ENCODE measurements at regions not wholly inside any gene's neighbourhood (a gene's known extent, or its start where the extent isn't known, plus 50 kb on each side); places are given as distances from the start of the nearest gene placed in this dataset.
A peak's percentile ranks its signal among the peaks of the same experiment; 100 is the strongest.

GRCh38 chr6:139587469-139587868 lies 213.0 kb upstream of the CITED2 start:
- H3K9me3 ChIP-seq (ENCODE audit: severe bottlenecking), result no peaks in the 10 kb centered on the region
- no peaks in the 10 kb centered on the region for H3K36me3 ChIP-seq (ENCODE audit: low read depth)
- no peak overlapping the region for H3K4me3 ChIP-seq (ENCODE audit: severe bottlenecking)
- DNase-seq (ENCODE audit: low spot score) (no peak), ATAC-seq (ENCODE audit: low read depth) (peak; percentile 88)
- H3K4me1 ChIP-seq (ENCODE audit: insufficient read depth, poor library complexity, severe bottlenecking), result peaks cover 22% of the 10 kb centered on the region
- TF ChIP-seq CTCF (IDR thresholded peaks at IDR 0.05; ENCODE audit: poor library complexity, severe bottlenecking), result no peak
- H3K27me3 ChIP-seq (ENCODE audit: insufficient read depth, poor library complexity, severe bottlenecking), result no peaks in the 10 kb centered on the region
- H3K27ac ChIP-seq (ENCODE audit: poor library complexity, severe bottlenecking), result peak overlapping the region; percentile 70

GRCh38 chr6:139586273-139586672 lies 211.8 kb upstream of the CITED2 start:
- ATAC-seq (ENCODE audit: low read depth) (no peak), DNase-seq (ENCODE audit: low spot score) (no peak)
- H3K27ac ChIP-seq (ENCODE audit: poor library complexity, severe bottlenecking), result peak overlapping the region; percentile 70
- H3K36me3 ChIP-seq (ENCODE audit: low read depth), result no peaks in the 10 kb centered on the region
- H3K9me3 ChIP-seq (ENCODE audit: severe bottlenecking), result no peaks in the 10 kb centered on the region
- H3K27me3 ChIP-seq (ENCODE audit: insufficient read depth, poor library complexity, severe bottlenecking), result no peaks in the 10 kb centered on the region
- no peak for TF ChIP-seq CTCF (IDR thresholded peaks at IDR 0.05; ENCODE audit: poor library complexity, severe bottlenecking)
- peaks cover 24% of the 10 kb centered on the region for H3K4me1 ChIP-seq (ENCODE audit: insufficient read depth, poor library complexity, severe bottlenecking)
- H3K4me3 ChIP-seq (ENCODE audit: severe bottlenecking), result no peak overlapping the region

- peaks cover 24% of the 10 kb centered on the region for H3K4me1 ChIP-seq (ENCODE audit: insufficient read depth, poor library complexity, severe bottlenecking)
- H3K36me3 ChIP-seq (ENCODE audit: low read depth), result no peaks in the 10 kb centered on the region
- no peak overlapping the region for H3K27ac ChIP-seq (ENCODE audit: poor library complexity, severe bottlenecking)
- no peak for ATAC-seq (ENCODE audit: low read depth)
- no peaks in the 10 kb centered on the region for H3K27me3 ChIP-seq (ENCODE audit: insufficient read depth, poor library complexity, severe bottlenecking)
- no peak overlapping the region for H3K4me3 ChIP-seq (ENCODE audit: severe bottlenecking)
- no peak for DNase-seq (ENCODE audit: low spot score)
- TF ChIP-seq CTCF (IDR thresholded peaks at IDR 0.05; ENCODE audit: poor library complexity, severe bottlenecking), result no peak
- no peaks in the 10 kb centered on the region for H3K9me3 ChIP-seq (ENCODE audit: severe bottlenecking)
Observed at GRCh38 chr6:139584599-139584998, 210.2 kb upstream of the CITED2 start.

- Histone ChIP-seq H3K27me3 (ENCODE audit: insufficient read depth, poor library complexity, severe bottlenecking) (no peaks in the 10 kb centered on the region), H3K4me1 (ENCODE audit: insufficient read depth, poor library complexity, severe bottlenecking) (peaks cover 26% of the 10 kb centered on the region), H3K36me3 (ENCODE audit: low read depth) (no peaks in the 10 kb centered on the region), H3K4me3 (ENCODE audit: severe bottlenecking) (no peak overlapping the region), H3K27ac (ENCODE audit: poor library complexity, severe bottlenecking) (peak overlapping the region; percentile 30), H3K9me3 (ENCODE audit: severe bottlenecking) (no peaks in the 10 kb centered on the region)
- DNase-seq (ENCODE audit: low spot score) (no peak), ATAC-seq (ENCODE audit: low read depth) (peak; percentile 78)
- TF ChIP-seq CTCF (IDR thresholded peaks at IDR 0.05; ENCODE audit: poor library complexity, severe bottlenecking), result no peak
Observed at GRCh38 chr6:139583420-139583819, 209.0 kb upstream of the CITED2 start.

GRCh38 chr6:139582956-139583355 lies 208.5 kb upstream of the CITED2 start:
- Histone ChIP-seq H3K4me3 (ENCODE audit: severe bottlenecking) (no peak overlapping the region), H3K4me1 (ENCODE audit: insufficient read depth, poor library complexity, severe bottlenecking) (peaks cover 26% of the 10 kb centered on the region), H3K27me3 (ENCODE audit: insufficient read depth, poor library complexity, severe bottlenecking) (no peaks in the 10 kb centered on the region), H3K36me3 (ENCODE audit: low read depth) (no peaks in the 10 kb centered on the region), H3K27ac (ENCODE audit: poor library complexity, severe bottlenecking) (peak overlapping the region; percentile 30), H3K9me3 (ENCODE audit: severe bottlenecking) (no peaks in the 10 kb centered on the region)
- ATAC-seq (ENCODE audit: low read depth) (no peak), DNase-seq (ENCODE audit: low spot score) (no peak)
- no peak for TF ChIP-seq CTCF (IDR thresholded peaks at IDR 0.05; ENCODE audit: poor library complexity, severe bottlenecking)

Data from RWPE2 (cell line).